HG02588 (cell line): ENCODE measurements at regions not wholly inside any gene's neighbourhood (a gene's known extent, or its start where the extent isn't known, plus 50 kb on each side); places are given as distances from the start of the nearest gene placed in this dataset.
"Not testable (repeated sequence)": the region's sequence is repeated elsewhere in the genome, so short reads cannot be mapped to it uniquely, and the experiment has no call there.

Source experiments
- ATAC-seq: cut with Tn5 transposase; IDR thresholded peaks from one replicate; pipeline ENCODE4 v1.9.1; 2021; ENCODE audit warnings: mild to moderate bottlenecking, moderate library complexity; ENCODE audit not compliant: unreplicated experiment

DNA sequence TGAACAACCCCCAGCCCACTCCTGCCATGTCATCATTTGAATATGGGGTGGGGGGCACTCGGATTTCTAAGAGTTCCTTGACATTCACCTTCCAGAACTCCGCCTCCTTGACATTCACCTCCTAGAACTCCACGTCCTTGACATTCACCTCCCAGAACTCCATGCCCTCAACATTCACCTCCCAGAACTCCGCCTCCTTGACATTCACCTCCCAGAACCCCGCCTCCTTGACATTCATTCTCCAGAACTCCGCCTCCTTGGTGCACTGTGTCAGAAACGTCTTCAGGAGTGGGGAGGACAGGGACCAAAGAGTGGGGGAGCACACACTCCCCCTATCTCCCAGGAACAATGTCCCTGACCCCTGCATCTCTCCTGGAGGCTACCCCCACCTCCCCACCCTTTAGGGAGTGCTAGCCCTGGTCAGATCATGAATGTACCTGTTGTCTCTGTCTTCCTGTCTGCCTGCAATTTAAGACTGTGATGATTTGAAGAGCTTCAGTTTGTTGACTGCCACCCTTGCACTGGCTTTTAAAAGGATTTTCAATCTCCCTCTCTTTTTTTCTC lies 110.1 kb downstream of the NPTX2 start:
- no peak for ATAC-seq

DNA sequence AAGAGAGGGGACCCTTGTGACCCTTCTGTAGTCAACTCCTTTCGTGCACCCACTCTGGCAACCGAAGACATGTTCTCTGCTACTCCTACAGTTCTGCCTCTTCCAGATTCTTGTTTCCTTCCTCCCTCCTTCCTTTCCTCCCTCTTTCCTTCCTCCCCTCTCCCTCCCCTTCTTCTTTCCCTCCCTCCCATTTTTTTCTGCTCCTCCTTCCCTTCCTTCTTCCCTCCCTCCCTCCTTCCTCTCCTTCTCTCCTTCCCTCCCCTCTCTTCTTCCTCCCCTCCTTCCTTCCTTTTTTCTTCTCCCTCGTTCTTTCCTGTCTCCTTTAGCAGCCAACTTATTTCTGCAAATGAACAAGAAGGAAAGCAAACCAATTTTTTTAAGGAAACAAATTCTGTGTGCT lies 111.5 kb downstream of the NPTX2 start:
- ATAC-seq, result no peak

DNA sequence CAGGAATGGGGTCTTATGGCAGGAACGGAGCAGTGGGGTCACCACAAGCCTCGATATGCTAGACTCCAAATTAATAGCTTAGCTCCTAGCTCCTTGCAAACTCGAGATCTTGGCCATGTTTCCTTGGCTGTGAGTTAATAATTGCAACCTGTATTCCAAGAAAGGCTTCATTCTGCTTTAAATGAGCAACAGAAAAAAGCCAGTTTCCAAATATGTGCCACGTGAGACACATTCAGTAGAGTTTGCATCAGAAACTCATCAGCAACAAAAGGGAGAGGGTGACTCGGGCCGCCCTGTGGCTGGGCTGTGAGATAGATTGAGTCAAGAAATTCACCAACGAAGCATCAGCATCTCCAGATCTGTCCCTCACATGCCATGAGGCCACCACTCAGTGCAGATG lies 112.0 kb downstream of the NPTX2 start:
- ATAC-seq, result no peak

DNA sequence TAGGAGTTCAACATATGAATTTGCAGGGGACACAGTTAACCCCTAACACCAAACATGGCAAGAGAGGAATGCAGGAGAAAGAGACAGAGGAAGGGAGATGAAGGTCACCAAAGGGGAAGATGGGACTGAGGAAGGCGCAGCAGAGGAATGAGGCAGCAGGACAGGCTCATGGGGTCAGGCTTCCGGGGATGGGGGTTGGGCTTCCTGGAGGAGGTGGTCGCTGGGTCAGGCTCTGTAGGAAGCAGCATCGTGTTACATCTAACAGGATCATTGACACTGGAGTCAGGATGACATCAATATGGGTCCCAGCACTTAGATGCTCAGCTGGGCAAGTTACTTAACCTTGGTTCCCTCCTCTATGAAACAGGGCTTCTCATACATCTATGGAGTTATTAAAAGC lies 113.2 kb downstream of the NPTX2 start:
- ATAC-seq, result no peak

DNA sequence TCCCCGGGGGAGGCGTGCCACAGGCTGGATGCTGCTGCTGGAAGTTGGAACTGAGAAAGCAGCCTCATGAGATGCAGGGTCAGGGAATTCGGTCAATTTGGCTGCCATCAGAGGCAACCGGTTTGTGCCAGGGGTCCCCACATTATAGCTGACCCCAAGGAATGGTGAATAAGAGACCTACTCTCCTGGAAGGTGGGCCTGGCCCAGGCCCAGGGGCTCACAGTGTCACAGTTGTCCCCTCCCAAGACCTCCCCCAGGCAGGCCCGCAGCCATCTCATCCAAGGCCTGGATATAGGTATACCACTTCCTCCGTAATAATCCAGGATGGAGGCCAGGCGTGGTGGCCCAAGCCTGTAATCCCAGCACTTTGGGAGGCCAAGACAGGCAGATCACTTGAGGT lies 114.6 kb downstream of the NPTX2 start:
- ATAC-seq, result no peak

DNA sequence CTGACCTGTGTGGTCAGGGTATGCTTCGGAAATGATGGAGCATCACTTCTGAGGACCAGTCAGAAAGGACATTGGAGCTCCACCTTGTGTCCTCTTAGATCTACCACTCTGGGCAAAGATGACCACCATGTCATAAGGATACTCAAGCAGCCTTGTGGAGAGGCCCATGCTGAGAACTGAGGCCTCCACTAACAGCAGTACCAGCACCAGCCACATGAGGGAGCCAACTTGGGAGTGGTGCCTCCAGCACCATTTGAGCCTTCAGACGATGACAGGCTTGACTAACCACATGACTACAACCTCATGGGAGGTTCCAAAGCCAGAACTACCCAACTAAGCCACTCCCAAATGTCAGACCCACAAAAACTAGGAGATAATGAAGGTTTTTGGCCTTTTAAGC lies 116.0 kb downstream of the NPTX2 start:
- no peak for ATAC-seq

DNA sequence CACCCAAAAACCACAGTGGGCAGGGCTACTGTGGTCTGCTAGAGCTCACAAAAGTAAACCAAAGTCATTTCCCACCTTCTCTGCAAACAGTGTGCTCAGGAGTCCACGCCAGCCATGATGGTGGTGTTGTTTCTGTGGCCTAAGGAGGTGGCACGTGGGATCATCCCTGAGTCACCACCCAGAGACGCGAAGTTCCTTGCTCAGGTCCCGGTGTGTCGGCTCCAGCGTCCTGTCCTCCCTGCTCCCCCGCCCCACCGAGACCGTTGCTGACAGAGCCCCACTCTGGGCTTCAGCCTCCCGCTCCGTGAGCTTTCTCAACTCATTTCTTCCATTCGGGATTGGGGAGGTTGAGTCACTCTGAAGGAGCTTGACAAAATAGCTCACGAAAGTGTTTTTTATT lies 118.7 kb downstream of the NPTX2 start:
- ATAC-seq, result no peak

DNA sequence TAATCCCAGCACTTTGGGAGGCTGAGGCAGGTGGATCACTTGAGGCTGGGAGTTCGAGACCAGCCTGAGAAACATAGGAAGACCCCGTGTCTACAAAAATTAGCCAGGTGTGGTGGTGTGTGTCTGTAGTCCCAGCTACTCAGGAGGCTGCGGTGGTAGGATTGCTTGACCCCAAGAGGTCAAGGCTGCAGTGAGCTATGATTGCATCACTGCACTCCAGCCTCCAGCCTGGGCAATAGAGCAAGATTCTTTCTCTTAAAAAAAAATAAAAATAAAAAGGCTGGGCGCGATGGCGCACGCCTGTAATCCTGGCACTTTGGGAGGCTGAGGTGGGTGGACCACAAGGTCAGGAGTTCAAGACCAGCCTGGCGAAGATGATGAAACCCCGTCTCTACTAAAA lies 119.4 kb downstream of the NPTX2 start:
- ATAC-seq, result not testable (repeated sequence)

DNA sequence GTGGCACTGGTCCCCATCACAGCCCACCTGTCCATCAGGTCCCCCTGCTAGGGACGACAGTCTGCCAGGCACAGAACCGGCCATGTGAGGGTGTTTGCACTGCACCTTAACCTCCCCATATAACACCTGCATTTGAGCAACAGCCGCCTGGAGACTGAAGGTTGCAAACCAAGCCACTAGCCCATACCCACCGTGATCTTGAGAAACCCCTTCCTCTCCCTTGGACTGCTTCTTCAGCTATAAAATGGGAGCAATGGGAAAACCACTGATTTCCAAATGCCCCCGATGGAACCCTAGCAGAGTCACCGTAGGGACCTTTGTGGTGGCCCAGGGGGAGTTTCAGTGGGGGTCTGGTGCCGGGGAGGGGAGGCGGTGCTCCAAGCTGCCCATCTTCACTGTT lies 120.1 kb downstream of the NPTX2 start:
- no peak for ATAC-seq

DNA sequence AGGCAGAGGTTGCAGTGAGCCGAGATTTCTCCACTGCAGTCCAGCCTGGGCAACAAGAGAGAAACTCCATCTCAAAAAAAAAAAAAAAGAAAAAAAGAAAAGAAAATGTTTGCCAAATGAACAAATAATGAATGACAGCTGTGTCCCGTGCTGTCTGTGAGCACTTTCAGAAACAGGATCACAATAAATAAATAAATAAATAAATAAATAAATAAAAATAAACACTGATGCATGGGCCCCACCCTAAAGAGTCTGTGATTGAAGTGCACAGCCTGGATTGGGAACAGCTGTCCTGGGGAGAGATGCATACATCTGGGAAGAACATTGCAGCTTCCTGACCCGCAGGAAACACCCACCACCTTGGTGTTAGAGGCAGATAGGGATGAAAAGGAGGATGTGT lies 123.6 kb downstream of the NPTX2 start:
- no peak for ATAC-seq

DNA sequence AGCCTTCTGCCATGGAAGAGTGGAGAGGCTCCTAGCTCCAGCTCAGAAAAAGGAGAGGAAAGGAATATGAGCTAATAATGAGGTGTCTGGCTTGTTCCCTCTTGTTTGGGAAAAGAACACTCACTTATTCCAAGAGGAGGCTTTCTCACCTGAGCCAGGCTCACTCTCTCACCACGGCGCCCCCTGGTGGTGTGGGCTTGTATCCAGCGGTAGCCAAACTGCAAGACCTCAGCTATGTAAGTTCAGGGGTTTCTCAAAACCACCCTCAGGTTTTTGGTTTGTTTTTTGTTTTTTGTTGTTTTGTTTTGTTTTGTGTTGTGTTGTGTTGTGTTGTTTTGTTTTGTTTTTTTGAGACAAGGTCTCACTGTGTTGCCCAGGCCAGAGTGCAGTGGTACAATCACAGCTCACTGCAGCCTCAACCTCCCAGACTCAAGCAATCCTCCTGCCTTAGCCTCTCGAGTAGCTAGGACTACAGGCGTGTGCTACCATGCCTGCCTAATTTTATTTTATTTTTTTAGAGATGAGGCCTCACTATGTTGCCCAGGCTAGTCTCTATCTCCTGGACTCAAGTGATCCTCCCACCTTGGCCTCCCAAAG lies 124.0 kb downstream of the TMEM130 start:
- no peak for ATAC-seq

DNA sequence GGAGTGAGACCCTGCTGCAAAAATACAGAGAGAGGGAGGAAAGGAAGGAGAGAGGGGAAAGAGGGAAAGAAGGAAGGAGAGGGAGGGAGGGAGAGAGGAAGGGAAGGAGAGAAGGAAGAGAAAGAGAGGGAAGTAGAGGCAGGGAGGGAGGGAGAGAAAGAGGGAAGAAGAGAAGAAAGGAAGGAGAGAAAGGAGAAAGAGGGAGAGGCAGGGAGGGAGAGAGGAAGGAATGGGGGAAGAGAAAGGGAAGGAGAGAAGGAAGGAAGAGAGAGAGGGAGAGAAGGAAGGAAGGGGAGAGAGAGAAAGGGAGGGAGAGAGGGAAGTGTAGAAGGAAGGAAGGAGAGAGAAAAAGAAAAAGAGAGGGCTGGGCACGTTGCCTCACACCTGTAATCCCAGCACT lies 121.7 kb downstream of the TMEM130 start:
- no peak for ATAC-seq

DNA sequence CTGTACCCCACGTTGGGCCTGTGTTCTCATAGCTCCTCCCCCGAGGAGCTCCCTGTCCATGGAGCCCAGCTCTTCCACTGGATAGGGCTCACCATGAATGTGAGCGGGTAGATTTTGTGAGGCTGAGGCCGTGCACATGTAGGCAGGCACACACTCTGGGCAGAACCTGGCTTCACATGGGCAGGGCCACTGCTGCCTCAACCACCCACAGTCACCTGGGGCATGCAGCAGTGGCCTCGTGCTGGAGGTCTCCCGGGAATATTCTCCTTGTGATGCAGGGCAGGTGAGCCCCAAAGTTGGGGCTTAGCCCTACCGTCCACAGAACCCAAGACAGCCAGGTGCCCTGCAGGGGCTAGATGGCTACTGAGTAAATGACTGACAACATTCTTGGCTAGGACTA lies 116.6 kb downstream of the TMEM130 start:
- no peak for ATAC-seq

DNA sequence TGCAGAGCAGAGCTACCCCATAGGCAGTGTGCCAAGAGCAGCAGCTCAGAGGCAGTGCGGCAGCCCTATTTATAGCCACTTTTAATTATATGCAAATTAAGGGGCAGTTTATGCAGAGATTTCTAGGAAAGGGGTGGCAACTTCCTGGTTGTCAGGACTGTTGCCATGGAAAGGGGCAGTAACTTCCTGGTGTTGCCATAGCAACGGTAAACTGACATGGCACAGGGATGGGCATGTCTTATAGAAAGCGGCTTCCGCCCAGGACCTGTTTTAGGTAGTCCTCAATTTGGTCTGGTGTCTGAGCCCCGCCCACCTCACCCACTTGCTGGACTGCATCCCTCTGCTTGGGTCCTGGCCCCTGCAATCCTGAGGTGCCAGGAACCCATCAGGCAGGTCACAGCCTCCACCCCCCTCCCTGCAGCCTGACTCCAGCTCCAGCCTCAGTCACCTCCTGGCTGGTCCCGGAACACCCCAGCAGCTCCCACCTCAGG lies 115.8 kb downstream of the TMEM130 start:
- no peak for ATAC-seq

DNA sequence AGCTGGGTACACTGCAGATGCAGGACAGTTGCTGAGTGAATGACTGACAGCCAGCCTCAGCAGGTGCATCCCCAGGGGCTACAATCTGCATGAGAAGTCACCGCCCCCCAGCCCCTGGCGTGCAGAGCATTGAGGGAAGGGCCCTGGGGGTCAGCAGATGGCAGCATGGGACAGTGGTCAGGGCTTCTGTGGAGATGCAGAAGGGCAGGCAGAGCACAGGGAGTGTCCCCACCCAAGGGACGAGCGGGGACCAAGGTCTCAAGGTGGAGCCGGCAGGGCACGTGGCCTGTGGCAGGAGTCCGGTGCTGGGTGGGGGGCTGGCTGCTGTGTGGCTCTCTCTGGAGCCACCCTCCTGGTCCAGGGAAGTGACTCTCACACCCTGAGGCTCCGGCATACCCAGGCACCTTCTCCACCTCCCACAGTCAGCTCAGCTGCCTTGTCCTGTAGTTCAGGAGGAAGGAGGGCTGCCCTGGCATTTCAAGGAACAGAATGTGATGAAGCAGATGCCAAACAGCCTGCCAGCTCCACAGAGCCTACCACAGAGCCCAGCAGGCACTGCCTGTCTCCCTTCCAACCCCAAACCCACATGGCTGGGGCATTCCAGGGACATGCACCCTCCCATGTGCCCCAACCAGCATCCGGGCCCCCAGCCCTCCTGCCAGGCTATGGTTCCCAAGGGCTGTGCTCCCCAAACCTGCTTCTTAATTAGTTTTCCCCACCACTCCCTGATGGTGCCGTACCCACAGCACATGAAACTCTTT lies 114.5 kb downstream of the TMEM130 start:
- ATAC-seq, result no peak

DNA sequence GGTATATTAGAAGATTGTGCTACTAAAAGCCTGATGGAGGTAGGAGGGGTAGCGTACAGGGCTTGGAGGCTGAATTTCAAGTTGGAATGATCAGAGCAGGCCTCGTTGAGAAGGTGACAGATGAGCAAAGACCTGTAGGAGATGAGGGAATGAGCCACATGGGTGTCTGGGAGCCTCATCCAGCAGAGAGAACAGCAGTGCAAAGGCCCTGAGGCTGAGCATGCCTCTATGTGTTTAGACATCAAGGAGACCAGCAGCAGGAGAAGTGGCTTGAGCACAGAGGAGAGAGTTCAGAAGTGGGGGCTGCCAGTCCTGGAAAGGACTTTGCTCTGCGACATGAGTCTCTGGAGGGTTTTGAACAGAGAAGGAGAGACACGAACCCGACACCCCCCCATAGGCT lies 111.7 kb downstream of the TMEM130 start:
- ATAC-seq, result no peak

DNA sequence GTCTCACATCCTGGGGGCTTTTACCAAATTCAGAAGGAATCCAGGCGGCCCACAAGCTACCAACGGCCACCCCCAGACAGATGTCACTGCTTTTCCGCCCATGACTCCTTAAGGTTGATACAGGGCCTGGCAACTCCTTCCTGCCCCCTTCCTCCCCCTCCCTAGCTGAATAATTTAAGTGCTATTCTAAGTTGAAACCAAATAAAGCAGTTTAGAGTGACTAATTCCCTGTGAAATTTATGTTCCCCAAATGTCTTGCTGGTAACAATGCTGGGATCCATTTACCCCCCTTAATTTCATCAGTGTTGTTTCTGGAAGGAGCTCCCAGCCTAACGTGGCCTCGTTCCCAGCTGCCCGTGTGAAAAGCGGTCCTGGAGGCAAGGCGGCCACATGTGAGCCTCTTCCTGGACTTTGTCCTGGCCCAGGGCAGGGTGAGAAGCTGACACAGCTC lies 109.6 kb downstream of the TMEM130 start:
- no peak for ATAC-seq

DNA sequence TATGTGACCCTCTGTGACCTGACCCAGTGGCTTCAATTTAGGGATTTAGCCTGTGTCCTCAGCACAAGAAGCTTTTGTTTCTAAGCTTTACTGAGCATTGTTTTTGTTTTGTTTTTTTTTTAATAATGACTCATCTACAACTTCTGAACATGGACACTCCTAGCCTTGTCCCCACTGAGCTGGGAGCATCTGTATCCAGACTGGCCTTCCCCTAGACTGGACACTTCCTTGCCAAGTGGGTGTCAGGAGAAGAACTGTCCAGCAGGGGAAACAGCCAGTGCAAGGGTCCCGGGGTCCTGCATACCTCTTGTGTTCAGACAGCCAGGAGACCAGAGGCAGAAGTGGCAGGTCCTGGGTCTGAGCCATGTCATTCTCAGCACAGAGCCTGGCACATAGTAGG lies 108.6 kb downstream of the TMEM130 start:
- ATAC-seq, result no peak

DNA sequence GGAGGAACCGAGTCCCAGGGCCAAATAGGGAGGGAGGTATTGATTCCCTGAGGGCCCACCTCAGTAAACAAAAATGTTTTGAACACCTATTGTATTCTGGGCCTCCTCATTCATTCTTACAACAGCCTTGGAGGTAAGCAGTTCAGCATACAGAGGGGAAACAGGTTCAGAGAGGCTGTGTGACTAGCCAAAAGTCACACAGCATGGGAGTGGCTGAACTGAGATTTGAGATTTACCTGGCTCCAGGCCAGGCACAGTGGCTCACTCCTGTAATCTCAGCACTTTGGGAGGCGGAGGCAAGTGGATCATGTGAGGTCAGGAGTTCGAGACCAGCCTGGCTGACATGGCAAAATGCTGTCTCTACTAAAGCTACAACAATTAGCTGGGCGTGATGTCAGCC lies 107.2 kb downstream of the TMEM130 start:
- no peak for ATAC-seq

DNA sequence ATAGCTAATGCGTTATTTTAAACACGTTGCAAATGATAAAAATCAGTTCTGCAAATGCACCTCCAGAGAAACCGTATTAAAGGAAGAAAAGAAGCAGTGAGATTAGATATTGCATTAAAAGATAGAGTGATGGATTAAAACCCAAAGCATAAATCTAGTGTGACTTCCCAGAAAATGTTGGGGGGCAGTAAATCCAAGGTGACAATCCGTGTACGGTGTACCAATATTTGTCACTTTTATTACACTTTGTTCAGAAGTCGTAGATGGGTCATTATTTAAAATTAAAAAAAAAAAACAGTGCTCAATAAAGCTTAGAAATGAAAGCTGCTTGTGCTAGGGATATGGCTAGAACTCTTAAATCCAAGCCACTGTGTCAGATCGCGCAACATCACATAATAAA lies 106.4 kb downstream of the TMEM130 start:
- no peak for ATAC-seq

DNA sequence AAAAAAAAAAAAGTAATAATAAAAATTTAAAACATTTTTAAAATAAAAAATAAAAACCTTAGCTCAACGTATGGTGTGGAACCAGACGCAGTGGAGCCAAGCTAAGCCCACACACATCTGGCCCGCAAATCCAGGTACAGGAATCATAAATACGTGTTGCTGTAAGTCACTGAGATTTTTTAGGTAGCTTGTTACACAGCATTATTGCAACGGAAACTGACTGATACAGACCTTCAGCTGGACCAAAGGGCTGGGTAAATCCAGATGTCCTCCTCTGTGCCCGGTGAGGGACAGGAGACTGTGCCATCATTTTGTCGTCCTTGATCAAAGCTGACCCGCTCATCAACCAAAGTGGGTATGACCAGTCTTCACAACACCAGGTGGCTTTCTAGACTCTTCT lies 104.9 kb downstream of the TMEM130 start:
- ATAC-seq, result no peak

DNA sequence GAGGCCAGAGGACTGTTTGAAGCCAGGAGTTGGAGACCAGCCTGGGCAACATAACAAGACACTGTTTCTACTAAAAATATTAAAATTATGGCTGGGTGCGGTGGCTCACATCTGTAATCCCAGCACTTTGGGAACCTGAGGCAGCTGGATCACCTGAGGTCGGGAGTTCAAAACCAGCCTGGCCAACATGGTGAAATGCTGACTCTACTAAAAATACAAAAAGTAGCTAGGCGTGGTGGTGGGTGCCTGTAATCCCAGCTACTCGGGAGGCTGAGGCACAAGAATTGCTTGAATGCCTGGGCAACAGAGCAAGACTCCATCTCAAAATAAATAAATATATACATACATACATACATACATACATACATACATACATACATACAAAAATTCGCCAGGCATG lies 99.7 kb downstream of the TMEM130 start:
- ATAC-seq, result not testable (repeated sequence)
